NCI-H1092 (cell line): ENCODE measurements at regions not wholly inside any gene's neighbourhood (a gene's known extent, or its start where the extent isn't known, plus 50 kb on each side); places are given as distances from the start of the nearest gene placed in this dataset.
"Not testable (repeated sequence)": the region's sequence is repeated elsewhere in the genome, so short reads cannot be mapped to it uniquely, and the experiment has no call there.

Experiments used
- DNase-seq: peaks from one replicate; lab custom pipeline; 2025; lab: John Stamatoyannopoulos, UW

GRCh38 chr7:149568218-149568617, 70.6 kb upstream of the ZNF746 start:
- DNase-seq, result no peak

DNA sequence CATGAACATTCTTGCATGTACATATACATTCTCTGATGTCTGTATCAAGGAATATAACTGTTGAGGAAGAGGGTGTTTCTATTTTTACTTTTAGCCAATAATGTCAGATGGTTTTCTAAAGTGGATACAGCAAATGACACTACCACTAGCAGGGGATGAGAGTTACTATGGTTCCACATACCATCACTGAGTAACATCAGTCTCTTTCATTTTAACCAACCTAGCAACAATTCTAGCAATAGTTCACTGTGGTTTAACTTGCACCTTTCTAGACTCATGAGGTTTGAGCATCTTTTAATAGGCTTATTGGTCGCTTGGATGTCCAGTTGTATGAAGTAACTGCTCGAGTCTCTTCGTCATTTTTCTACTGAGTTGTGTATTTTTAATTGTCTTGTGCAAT, 68.5 kb upstream of the ZNF746 start:
- no peak for DNase-seq

GRCh38 chr7:149565096-149565382, 67.4 kb upstream of the ZNF746 start:
- no peak for DNase-seq

- DNase-seq, result no peak
Measured at GRCh38 chr7:149564340-149565095, 66.9 kb upstream of the ZNF746 start.

DNA sequence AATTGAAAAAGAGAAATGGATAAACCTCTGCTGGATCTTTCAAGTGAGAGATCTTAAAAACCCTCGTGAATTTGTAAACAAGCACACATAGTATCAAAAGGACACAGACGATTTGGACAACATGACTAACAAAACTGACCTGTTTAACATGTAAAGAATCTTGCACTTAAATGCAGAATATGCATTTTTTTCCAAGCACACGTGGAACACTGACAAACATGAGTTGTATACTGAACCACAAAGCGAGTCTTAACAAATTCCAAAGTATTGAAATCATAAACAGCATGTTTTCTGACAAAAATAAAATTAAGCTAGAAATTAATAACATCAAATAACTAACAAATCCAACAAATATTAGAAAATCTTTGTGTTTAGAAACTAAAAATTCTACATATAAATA, 65.0 kb upstream of the ZNF746 start:
- DNase-seq, result no peak

DNA sequence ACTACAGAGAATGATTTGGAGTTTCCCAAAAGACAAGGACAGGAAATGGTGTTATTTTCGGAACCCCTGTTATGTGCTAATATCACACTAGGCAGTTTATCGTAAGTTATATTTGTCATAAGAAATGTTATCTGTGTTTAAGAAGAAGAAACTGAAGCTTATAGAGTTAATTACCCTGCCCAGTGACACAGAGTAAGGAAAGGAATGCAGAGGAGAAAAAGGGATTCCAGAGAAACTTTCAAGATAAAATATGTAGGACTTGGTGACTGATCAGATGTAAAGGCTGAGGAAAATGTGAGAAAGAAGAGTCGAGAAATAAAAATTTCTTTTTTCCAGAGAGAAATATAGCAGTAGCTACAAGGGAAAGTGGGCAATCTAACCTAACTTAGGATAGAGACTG, 63.5 kb upstream of the ZNF746 start:
- DNase-seq, result no peak

DNA sequence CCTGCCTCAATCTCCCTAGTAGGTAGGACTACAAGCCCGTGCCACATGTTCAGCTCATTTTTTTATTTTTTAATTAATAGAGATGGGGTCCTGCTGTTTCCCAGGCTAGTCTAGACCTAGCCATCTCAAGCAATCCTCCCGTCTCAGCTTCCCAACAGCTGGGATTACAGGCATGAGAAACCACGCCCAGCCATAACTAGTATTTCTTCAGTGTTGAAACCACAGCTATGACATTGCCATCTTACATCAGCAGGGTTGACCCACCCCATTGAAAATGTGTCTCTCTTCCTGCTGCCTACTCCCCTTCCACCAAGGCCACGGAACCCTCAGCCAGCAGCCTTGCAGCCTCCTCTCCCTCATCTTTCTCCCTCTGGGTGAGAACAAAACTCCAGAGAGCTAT, 62.1 kb upstream of the ZNF746 start:
- no peak for DNase-seq

- no peak for DNase-seq
Measured at GRCh38 chr7:149558149-149558861, 60.7 kb upstream of the ZNF746 start.

- not testable (repeated sequence) for DNase-seq
Measured at GRCh38 chr7:149556525-149556924, 58.9 kb upstream of the ZNF746 start.

DNA sequence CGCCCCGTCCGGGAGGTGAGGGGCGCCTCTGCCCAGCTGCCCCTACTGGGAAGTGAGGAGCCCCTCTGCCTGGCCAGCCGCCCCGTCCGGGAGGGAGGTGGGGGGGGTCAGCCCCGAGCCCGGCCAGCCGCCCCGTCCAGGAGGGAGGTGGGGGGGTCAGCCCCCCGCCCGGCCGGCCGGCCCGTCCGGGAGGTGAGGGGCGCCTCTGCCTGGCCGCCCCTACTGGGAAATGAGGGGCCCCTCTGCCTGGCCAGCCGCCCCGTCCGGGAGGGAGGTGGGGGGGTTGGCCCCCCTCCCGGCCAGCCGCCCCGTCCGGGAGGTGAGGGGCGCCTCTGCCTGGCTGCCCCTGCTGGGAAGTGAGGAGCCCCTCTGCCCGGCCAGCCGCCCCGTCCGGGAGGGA, 57.2 kb upstream of the ZNF746 start:
- DNase-seq, result not testable (repeated sequence)

DNA sequence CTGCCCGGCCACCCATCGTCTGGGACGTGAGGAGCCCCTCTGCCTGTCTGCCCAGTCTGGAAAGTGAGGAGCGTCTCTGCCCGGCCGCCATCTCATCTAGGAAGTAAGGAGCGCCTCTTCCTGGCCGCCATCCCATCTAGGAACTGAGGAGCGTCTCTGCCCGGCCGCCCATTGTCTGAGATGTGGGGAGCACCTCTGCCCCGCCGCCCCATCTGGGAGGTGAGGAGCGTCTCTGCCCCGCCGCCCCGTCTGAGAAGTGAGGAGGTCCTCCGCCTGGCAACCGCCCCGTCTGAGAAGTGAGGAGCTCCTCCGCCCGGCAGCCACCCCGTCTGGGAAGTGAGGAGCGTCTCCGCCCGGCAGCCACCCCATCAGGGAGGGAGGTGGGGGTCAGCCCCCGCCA, 56.4 kb upstream of the ZNF746 start:
- DNase-seq, result not testable (repeated sequence)

- DNase-seq, result no peak
Measured at GRCh38 chr7:149552799-149553198, 55.2 kb upstream of the ZNF746 start.
